HG03280 (cell line): ENCODE measurements at regions not wholly inside any gene's neighbourhood (a gene's known extent, or its start where the extent isn't known, plus 50 kb on each side); places are given as distances from the start of the nearest gene placed in this dataset.
"Not testable (repeated sequence)": the region's sequence is repeated elsewhere in the genome, so short reads cannot be mapped to it uniquely, and the experiment has no call there.

Source experiments
- ATAC-seq: cut with Tn5 transposase; IDR thresholded peaks from one replicate; pipeline ENCODE4 v1.9.1; 2021; ENCODE audit warnings: mild to moderate bottlenecking, moderate library complexity; ENCODE audit not compliant: unreplicated experiment

GRCh38 chr19:28463493-28464053 lies 749.4 kb downstream of the UQCRFS1 start:
- no peak for ATAC-seq

GRCh38 chr19:28457620-28458019 lies 755.3 kb downstream of the UQCRFS1 start:
- no peak for ATAC-seq

DNA sequence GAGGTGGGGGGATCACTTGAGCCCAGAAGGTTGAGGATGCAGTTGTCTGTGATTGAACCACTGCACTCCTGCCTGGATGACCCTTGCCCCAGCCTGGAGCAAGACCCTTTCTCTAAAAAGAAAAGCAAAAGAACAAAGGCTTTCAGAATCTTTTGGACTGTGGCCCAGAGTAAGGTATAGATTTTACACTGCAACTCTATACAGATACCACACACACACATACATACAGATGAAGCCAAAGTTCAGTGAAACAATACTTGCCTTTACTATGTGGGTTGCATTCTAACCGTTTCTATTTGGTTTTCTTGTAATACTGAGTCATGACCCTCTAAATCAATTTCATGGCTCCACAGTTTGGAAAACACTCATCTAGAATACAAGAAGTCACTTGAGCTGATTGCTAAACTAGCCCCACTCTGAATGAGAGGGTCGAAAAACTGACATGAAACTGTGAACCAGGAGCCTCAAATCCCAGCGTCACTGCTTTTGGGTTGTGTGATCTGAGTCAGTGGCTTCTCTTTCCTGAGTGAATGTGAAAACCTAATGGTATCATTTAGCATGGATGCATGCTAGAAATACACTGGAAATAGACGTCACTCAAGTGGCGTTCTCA lies 756.1 kb downstream of the UQCRFS1 start:
- ATAC-seq: no peak

DNA sequence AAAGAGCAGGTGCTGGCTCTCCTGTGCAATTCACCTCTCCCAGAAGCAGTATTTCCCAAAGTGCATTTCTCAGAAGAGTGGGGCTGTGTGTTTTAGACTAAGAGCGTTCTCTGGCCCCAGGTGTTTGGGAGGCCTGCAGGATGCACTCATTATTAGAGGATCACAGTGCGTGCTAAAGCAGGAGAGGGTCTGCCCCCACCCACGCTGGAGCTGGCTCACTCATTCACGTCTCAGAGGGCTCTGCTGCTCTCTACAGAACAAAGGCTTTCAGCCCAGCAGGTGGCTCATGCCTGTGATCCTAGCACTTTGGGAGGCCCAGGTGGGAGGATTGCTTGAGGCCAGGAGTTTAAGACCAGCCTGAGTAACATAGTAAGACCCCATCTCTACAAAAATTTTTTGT lies 756.7 kb downstream of the UQCRFS1 start:
- ATAC-seq: no peak

- no peak for ATAC-seq
These were observed 758.9 kb downstream of the UQCRFS1 start for GRCh38 chr19:28454083-28454482.

DNA sequence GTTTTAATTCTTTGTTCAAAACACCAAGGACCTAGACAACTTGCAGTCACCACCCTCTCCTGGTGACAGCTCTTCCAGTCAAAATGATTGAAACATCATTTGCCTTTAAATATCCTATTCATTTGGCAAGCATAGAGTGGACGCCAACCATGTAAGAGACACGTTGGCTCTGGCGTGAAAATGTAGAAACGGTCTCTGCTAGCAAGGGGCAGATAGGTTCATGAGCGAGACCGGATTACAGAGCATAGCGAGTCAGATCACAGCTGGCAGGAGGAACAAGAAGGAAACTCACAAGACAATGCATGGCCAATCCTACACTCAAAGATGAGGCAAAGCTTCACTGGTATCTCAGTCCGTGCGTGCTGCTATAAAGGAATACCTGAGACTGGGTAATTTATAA lies 759.5 kb downstream of the UQCRFS1 start:
- no peak for ATAC-seq

DNA sequence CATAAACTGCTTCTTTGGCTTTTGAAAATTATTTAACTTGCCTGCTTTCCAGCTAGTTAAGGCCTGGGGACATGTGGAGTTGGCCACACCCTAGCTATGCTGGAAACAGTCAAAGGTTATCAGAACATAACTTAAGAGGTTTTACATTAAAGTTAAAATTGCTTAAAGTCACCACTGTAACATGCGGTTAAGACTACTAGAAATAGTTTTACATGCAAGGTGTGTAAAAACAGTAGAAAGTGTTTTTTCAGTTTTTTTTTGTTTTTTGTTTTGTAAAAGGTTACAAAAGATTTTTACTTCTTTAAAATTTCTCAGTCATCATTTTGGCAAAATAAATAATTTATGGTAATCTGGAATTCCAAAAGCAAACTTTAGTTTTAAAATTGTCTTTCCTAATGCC lies 763.1 kb downstream of the UQCRFS1 start:
- no peak for ATAC-seq

GRCh38 chr19:28446511-28446910 lies 766.4 kb downstream of the UQCRFS1 start:
- ATAC-seq: no peak

DNA sequence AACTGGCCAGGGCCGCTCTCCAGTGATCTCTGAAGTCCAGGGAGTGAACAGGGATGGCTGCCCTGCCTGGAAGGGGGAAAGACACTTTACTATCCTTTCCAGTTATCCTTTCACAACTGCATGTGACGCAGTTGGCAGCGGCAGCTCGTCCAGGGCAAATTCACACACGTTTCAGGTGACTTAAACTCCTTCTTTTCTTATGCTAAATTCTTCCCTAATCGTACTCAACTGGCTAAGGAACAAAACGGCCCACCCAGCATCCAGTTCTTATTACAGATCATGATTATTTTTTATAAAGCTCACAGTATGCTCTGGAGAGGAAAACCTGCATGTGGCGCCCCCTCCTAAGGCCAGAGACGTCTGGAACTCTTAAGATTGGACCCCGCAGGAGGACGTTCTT lies 767.1 kb downstream of the UQCRFS1 start:
- no peak for ATAC-seq

GRCh38 chr19:28444362-28444761 lies 768.6 kb downstream of the UQCRFS1 start:
- ATAC-seq: no peak

DNA sequence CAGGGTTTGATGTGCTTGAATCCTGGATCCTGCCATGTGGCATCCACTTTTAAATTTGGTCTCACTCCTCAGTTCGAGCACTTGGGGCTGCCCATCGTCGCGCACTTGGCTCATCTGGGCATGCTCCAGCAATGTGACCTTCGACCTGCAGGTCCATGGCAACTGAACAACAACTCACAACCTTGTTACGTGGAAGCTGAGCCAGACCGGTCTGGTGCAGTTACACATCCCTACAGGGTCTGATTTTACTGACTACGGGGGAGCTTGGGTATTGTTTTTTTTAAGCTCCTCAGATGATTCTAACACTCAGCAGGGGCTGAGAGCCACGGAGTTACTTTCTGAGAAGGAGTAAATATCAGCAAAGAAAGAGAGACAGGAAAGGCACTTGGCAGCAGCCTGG lies 769.6 kb downstream of the UQCRFS1 start:
- ATAC-seq: no peak

DNA sequence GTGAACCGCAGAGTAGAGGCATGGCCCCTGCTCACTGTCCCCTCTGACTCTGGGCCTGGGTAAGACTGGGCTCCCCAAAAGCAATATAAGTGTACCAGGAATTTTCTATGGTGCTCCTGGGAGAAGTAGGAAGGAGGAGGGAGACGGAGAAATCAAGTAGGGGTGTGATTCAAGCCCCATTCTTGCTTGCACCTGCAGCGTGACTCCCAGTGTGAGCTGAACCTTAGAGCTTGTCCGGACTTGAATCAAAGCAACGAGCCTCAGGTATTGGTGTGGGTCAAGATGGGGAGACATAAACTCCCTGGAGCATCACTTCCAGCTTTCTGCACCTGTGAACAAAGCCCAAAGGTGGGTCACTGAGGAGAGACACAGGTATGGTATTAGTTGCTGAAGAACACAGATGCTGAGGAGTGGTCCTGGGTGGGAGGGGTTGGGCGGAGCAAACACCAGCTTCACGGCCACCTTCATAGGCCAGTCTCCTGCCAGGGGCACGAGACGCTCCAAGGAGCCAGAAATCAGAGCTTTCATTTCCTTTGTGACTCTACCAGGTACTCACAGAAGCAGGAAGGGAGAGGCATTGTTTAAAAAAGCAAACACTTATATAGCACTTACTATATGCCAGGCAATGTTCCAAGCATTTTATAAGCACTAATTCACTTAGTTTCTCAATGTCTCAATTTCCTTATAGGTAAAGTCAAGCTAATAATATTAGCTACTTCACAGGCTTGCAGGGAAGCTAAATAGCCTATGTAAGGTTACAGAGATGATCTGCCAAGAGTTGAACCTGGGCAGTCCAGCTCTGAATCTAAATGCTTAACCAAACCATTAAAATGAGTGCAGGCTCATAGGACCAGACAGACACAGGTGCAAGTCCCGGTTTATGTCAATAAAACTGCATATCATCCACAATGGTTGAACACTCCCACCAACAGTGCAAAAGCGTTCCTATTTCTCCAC lies 775.3 kb downstream of the UQCRFS1 start:
- ATAC-seq: no peak

DNA sequence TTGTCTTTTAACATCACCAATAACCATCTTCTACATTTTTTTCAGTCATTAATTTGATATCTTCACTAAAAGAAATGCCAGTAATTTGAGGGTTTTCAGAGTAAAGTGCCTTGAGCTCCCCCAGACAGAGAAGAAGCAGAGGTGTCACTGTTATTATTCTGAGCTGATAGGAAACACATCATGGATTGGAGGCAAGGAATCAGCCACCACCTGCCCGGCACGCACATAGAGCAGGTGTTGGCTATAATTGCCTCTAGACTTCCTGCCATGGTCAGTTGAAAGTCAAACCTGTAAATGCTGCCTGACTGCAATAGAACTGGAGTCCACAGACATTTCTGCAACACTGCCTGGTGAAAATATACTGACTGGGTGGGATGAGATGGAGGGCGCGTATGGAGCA lies 776.6 kb downstream of the UQCRFS1 start:
- ATAC-seq: no peak

GRCh38 chr19:28435551-28436271 lies 777.2 kb downstream of the UQCRFS1 start:
- no peak for ATAC-seq

- not testable (repeated sequence) for ATAC-seq
These were observed 778.2 kb downstream of the UQCRFS1 start for GRCh38 chr19:28434794-28435193.

DNA sequence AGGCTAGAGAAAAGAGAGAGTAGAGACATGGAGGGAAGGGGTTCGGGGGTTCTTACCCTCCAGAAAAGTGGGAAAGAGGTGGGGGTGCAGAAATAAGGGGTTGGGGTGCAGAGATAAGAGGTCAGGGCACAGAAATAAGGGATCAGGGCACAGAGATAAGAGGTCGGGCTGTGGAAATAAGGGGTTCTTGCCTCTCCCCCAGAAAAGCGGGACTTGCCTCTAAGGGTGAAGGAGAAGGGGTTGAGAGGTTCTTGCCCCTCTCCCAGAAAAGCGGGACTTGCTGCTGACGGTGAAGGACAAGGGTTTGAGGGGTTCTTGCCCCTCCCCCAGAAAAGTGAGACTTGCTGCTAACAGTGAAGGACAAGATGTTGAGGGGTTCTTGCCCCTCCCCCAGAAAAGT lies 778.6 kb downstream of the UQCRFS1 start:
- ATAC-seq: not testable (repeated sequence)

- not testable (repeated sequence) for ATAC-seq
These were observed 779.8 kb downstream of the UQCRFS1 start for GRCh38 chr19:28433166-28433565.

DNA sequence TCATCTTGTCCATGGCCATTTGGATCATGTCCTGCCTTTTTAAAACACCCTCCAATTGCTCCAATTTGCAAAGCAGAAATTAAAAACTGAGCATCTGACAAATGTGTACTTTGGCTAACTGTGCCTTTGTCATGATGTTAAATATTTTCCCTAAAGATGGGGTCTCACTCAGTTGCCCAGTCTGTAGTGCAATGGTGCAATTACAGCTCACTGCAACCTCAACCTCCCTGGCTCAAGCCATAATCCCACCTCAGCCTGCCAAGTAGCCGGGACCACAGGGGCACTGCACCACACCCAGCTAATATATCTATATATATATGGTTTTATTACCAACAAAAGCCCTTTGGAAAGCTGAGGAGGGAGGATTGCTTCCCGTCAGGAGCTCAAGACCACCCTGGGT lies 782.7 kb downstream of the UQCRFS1 start:
- ATAC-seq: no peak

DNA sequence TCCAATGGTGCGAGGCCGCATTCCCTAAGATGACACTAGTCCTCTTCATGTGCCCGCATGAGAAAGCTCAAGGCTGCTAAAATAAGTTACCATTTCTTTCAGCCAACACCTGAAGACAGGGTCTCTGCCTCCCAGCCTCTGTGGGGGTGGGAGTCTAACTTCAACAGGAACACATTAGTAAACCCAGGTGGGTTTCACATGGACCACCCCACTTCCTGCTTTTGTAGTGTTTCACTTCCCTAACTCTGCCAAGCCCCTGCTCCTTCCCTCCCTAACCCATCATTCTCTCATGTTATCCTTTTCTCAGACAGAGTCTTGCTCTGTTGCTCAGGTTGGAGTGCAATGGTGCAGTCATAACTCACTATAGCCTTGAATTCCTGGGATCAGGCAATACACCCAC lies 783.6 kb downstream of the UQCRFS1 start:
- ATAC-seq: no peak

- no peak for ATAC-seq
These were observed 784.1 kb downstream of the UQCRFS1 start for GRCh38 chr19:28428663-28429348.
